ENCODE measurements at regions not wholly inside any gene's neighbourhood (a gene's known extent, or its start where the extent isn't known, plus 50 kb on each side); places are given as distances from the start of the nearest gene placed in this dataset.

- DNase-seq (ENCODE audit: low spot score), result no peak
Observed at GRCh38 chr10:28811639-28812349, 134.5 kb downstream of the BAMBI start.

- no peak for DNase-seq (ENCODE audit: low spot score)
Observed at GRCh38 chr10:28812384-28813372, 135.4 kb downstream of the BAMBI start.

GRCh38 chr10:28815681-28816080 is 138.4 kb downstream of the BAMBI start:
- no peak for DNase-seq (ENCODE audit: low spot score)

- DNase-seq (ENCODE audit: low spot score), result no peak
Observed at GRCh38 chr10:28822719-28823464, 145.6 kb downstream of the BAMBI start.

- DNase-seq (ENCODE audit: low spot score), result no peak
Observed at GRCh38 chr10:28823501-28824075, 146.3 kb downstream of the BAMBI start.

- DNase-seq (ENCODE audit: low spot score), result no peak
Observed at GRCh38 chr10:28833313-28833712, 156.0 kb downstream of the BAMBI start.

- no peak for DNase-seq (ENCODE audit: low spot score)
Observed at GRCh38 chr10:28836435-28836743, 159.1 kb downstream of the BAMBI start.

- no peak for DNase-seq (ENCODE audit: low spot score)
Observed at GRCh38 chr10:28837613-28838390, 160.5 kb downstream of the BAMBI start.

- DNase-seq (ENCODE audit: low spot score), result no peak
Observed at GRCh38 chr10:28838908-28839307, 161.6 kb downstream of the BAMBI start.

- no peak for DNase-seq (ENCODE audit: low spot score)
Observed at GRCh38 chr10:28839600-28840007, 162.3 kb downstream of the BAMBI start.

- no peak for DNase-seq (ENCODE audit: low spot score)
Observed at GRCh38 chr10:28840202-28840601, 162.9 kb downstream of the BAMBI start.

GRCh38 chr10:28840971-28841370 is 163.7 kb downstream of the BAMBI start:
- DNase-seq (ENCODE audit: low spot score), result no peak

- no peak for DNase-seq (ENCODE audit: low spot score)
Observed at GRCh38 chr10:28841625-28842024, 164.3 kb downstream of the BAMBI start.

- no peak for DNase-seq (ENCODE audit: low spot score)
Observed at GRCh38 chr10:28842321-28842720, 165.0 kb downstream of the BAMBI start.

- no peak for DNase-seq (ENCODE audit: low spot score)
Observed at GRCh38 chr10:28845009-28845682, 167.8 kb downstream of the BAMBI start.

- no peak for DNase-seq (ENCODE audit: low spot score)
Observed at GRCh38 chr10:28849309-28849708, 172.0 kb downstream of the BAMBI start.

GRCh38 chr10:28849821-28850220 is 172.5 kb downstream of the BAMBI start:
- DNase-seq (ENCODE audit: low spot score), result no peak

- no peak for DNase-seq (ENCODE audit: low spot score)
Observed at GRCh38 chr10:28850784-28851183, 173.5 kb downstream of the BAMBI start.

GRCh38 chr10:28853195-28853594 is 175.9 kb downstream of the BAMBI start:
- no peak for DNase-seq (ENCODE audit: low spot score)

- DNase-seq (ENCODE audit: low spot score), result no peak
Observed at GRCh38 chr10:28857164-28857563, 179.8 kb downstream of the BAMBI start.

GRCh38 chr10:28858646-28859045 is 181.3 kb downstream of the BAMBI start:
- no peak for DNase-seq (ENCODE audit: low spot score)

All from germinal center (tissue), 1 donor.